H1 (cell line): ENCODE measurements at regions not wholly inside any gene's neighbourhood (a gene's known extent, or its start where the extent isn't known, plus 50 kb on each side); places are given as distances from the start of the nearest gene placed in this dataset.

Source experiments
- CTCF ChIA-PET: fragments of 300-600 bp; sonication (Branson Sonifier 250); formaldehyde crosslinking; loops from one replicate; lab custom pipeline; 2021; ENCODE audit not compliant: partially characterized antibody; lab: Charles Lee
- POLR2A ChIA-PET: fragments of 300-600 bp; sonication (Branson Sonifier 250); formaldehyde crosslinking; loops from one replicate; lab custom pipeline; 2021; ENCODE audit warnings: inconsistent platforms; ENCODE audit not compliant: partially characterized antibody; lab: Charles Lee
- DNase-seq, 2 experiments: peaks; one replicate each; pipeline versions ENCODE4 v3.0.0 to v3.0.0-alpha.2; 2010 to 2022; ENCODE audit warnings: low spot score in 2 of 2, low read depth in 1 of 2, mixed read lengths in 1 of 2
- FAIRE-seq: peaks from 2 replicates; lab custom pipeline; 2011; peaks lifted over from hg19 to GRCh38; lab: Jason Lieb, UNC
- H2AFZ ChIP-seq: 2 replicates; pipeline ENCODE4 v1.8.1; 2012; ENCODE audit warnings: low read length, inconsistent platforms
- H2AK5ac ChIP-seq: 2 replicates; pipeline ENCODE4 v1.6.1; 2013; ENCODE audit warnings: low read depth, low read length
- H2BK120ac ChIP-seq: replicated peaks from 2 replicates; pipeline ENCODE3; 2013; ENCODE audit warnings: low read depth, low read length, inconsistent platforms
- H2BK12ac ChIP-seq: 2 replicates; pipeline ENCODE4 v1.6.1; 2013; ENCODE audit warnings: low read depth, low read length
- H2BK15ac ChIP-seq: 2 replicates; pipeline ENCODE4 v1.6.1; 2013; ENCODE audit warnings: low read length
- H2BK20ac ChIP-seq: 2 replicates; pipeline ENCODE4 v1.6.1; 2013; ENCODE audit warnings: low read length
- H2BK5ac ChIP-seq: 2 replicates; pipeline ENCODE4 v1.6.1; 2013; ENCODE audit warnings: low read depth, low read length
- H3K14ac ChIP-seq: 2 replicates; pipeline ENCODE4 v1.6.1; 2013; ENCODE audit warnings: inconsistent platforms; ENCODE audit not compliant: insufficient read length
- H3K18ac ChIP-seq: 2 replicates; pipeline ENCODE4 v1.6.1; 2013; ENCODE audit warnings: low read length; ENCODE audit errors: extremely low read depth
- H3K23ac ChIP-seq: 2 replicates; pipeline ENCODE4 v1.6.1; 2013; ENCODE audit warnings: inconsistent platforms; ENCODE audit not compliant: insufficient read length
- H3K23me2 ChIP-seq: 2 replicates; pipeline ENCODE4 v1.6.1; 2013; ENCODE audit warnings: low read depth, low read length
- H3K27ac ChIP-seq: 2 replicates; pipeline ENCODE4 v1.6.1; 2011; ENCODE audit warnings: low read depth, low read length, inconsistent platforms
- H3K27me3 ChIP-seq, 4 experiments: replicated peaks in 1 of 4; 1 replicate in 1 of 4; 2 replicates in 3 of 4; pipeline versions ENCODE4 v1.6.1 to v1.8.1; 2011 to 2013; ENCODE audit warnings: low read length in 3 of 4, mild to moderate bottlenecking in 3 of 4, inconsistent platforms in 2 of 4, mixed read lengths in 2 of 4, moderate library complexity in 1 of 4; ENCODE audit not compliant: control insufficient read depth in 3 of 4, insufficient read depth in 3 of 4; ENCODE audit errors: extremely low read depth in 1 of 4
- H3K36me3 ChIP-seq, 4 experiments: 2 replicates each; pipeline versions ENCODE4 v1.6.1 to v1.8.1; 2011 to 2013; ENCODE audit warnings: mild to moderate bottlenecking in 4 of 4, low read length in 3 of 4, moderate library complexity in 2 of 4, control low read depth in 1 of 4, inconsistent platforms in 1 of 4; ENCODE audit not compliant: insufficient read depth in 4 of 4, control insufficient read depth in 2 of 4
- H3K4ac ChIP-seq: replicated peaks from 2 replicates; pipeline ENCODE3; 2013; ENCODE audit warnings: low read length, low read depth, mixed read lengths, inconsistent platforms; ENCODE audit not compliant: insufficient read length
- H3K4me1 ChIP-seq, 4 experiments: replicated peaks in 1 of 4; 1 replicate in 1 of 4; 2 replicates in 3 of 4; pipeline versions ENCODE4 v1.6.1 to v1.8.1; 2011 to 2013; ENCODE audit warnings: low read length in 3 of 4, inconsistent platforms in 2 of 4, mixed read lengths in 1 of 4; ENCODE audit not compliant: insufficient read depth in 4 of 4, control insufficient read depth in 3 of 4
- H3K4me2 ChIP-seq, 2 experiments: 2 replicates each; pipeline versions ENCODE4 v1.6.1 to v1.8.1; 2011 to 2013; ENCODE audit warnings: low read depth in 2 of 2, low read length in 2 of 2, control low read depth in 1 of 2, inconsistent platforms in 1 of 2, mild to moderate bottlenecking in 1 of 2; ENCODE audit not compliant: insufficient read depth in 1 of 2
- H3K4me3 ChIP-seq, 4 experiments: fragments of 200-600, 300-600 bp in 1 of 4; sonication (generic), shearing (Covaris generic), sonication (Bioruptor Twin) in 1 of 4; 2 replicates each; pipeline versions ENCODE4 v1.5.1 to v1.8.1; 2011 to 2016; ENCODE audit warnings: low read length in 4 of 4, low read depth in 3 of 4, control low read depth in 2 of 4, inconsistent platforms in 2 of 4, mild to moderate bottlenecking in 2 of 4, mixed read lengths in 1 of 4, moderate library complexity in 1 of 4; ENCODE audit not compliant: insufficient read depth in 2 of 4; ENCODE audit errors: extremely low read depth in 1 of 4
- H3K56ac ChIP-seq: replicated peaks from 2 replicates; pipeline ENCODE3; 2013; ENCODE audit warnings: low read depth, mild to moderate bottlenecking, mixed read lengths, low read length, inconsistent platforms; ENCODE audit not compliant: insufficient read length
- H3K79me1 ChIP-seq: 2 replicates; pipeline ENCODE4 v1.6.1; 2013; ENCODE audit warnings: low read depth, low read length, control low read depth
- H3K79me2 ChIP-seq, 2 experiments: 2 replicates each; pipeline versions ENCODE4 v1.6.1 to v1.8.1; 2012 to 2013; ENCODE audit warnings: low read length in 2 of 2, mild to moderate bottlenecking in 2 of 2, inconsistent platforms in 1 of 2; ENCODE audit not compliant: insufficient read depth in 2 of 2, control insufficient read depth in 1 of 2
- H3K9ac ChIP-seq, 4 experiments: replicated peaks in 1 of 4; 1 replicate in 1 of 4; 2 replicates in 3 of 4; pipeline versions ENCODE4 v1.6.1 to v1.8.1; 2011 to 2013; ENCODE audit warnings: low read depth in 3 of 4, low read length in 3 of 4, control low read depth in 2 of 4, mild to moderate bottlenecking in 2 of 4, moderate library complexity in 2 of 4, inconsistent platforms in 1 of 4; ENCODE audit errors: extremely low read depth in 1 of 4
- H3K9me3 ChIP-seq, 2 experiments: 2 replicates each; pipeline versions ENCODE4 v1.6.1 to v1.8.1; 2012 to 2013; ENCODE audit warnings: mild to moderate bottlenecking in 2 of 2, moderate library complexity in 2 of 2, control low read depth in 1 of 2, inconsistent platforms in 1 of 2, low read depth in 1 of 2, low read length in 1 of 2, mixed read lengths in 1 of 2; ENCODE audit not compliant: insufficient read depth in 2 of 2
- H4K20me1 ChIP-seq, 2 experiments: replicated peaks in 1 of 2; 2 replicates each; pipeline versions ENCODE3 to v1.8.1; 2011 to 2013; ENCODE audit warnings: inconsistent platforms in 2 of 2, low read length in 2 of 2, mild to moderate bottlenecking in 1 of 2; ENCODE audit not compliant: insufficient read depth in 2 of 2, control insufficient read depth in 1 of 2
- H4K5ac ChIP-seq: 2 replicates; pipeline ENCODE4 v1.6.1; 2013; ENCODE audit warnings: low read length, low read depth, mixed read lengths, inconsistent platforms; ENCODE audit not compliant: insufficient read length
- H4K8ac ChIP-seq: 2 replicates; pipeline ENCODE4 v1.8.0; 2013; ENCODE audit warnings: mild to moderate bottlenecking, moderate library complexity, low read length, inconsistent platforms; ENCODE audit not compliant: insufficient read depth; ENCODE audit errors: extremely low read depth
- H4K91ac ChIP-seq: replicated peaks from 2 replicates; pipeline ENCODE3; 2013; ENCODE audit warnings: low read length, mixed read lengths, inconsistent platforms; ENCODE audit not compliant: insufficient read length
- CBX8 ChIP-seq: fragments of 300-800, 300-1000 bp; sonication (generic); IDR thresholded peaks from 2 replicates; pipeline ENCODE4 v1.7.1; 2016; ENCODE audit warnings: low read depth, low read length, borderline replicate concordance
- RAD21 ChIP-seq, 2 experiments: IDR thresholded peaks in 1 of 2; conservative IDR thresholded peaks in 1 of 2; 2 replicates each; pipeline ENCODE4 v1.6.1; 2011; ENCODE audit warnings: low read depth in 2 of 2, low read length in 2 of 2, improper control_type of control experiment in 1 of 2, inconsistent platforms in 1 of 2, mild to moderate bottlenecking in 1 of 2, moderate library complexity in 1 of 2
- WGBS, 2 experiments: shearing (Covaris generic) in 1 of 2; methylation state at CpG; one replicate each; pipeline versions ENCODE4 v1.1.6 to v1.1.7; 2013 to 2015; ENCODE audit warnings: low lambda C conversion rate in 2 of 2, mixed read lengths in 2 of 2, inconsistent platforms in 1 of 2, low coverage in 1 of 2, missing lambda C conversion rate in 1 of 2; ENCODE audit not compliant: insufficient replicate concordance in 2 of 2, insufficient coverage in 1 of 2, insufficient read length in 1 of 2; ENCODE audit errors: extremely low coverage in 1 of 2, missing lambda C conversion rate in 1 of 2; 5-methylcytosine and 5-hydroxymethylcytosine counted together

- Histone ChIP-seq H2BK12ac (peak overlapping the region; percentile 23; the same call in 1 of the 2 replicates), H2BK20ac (peak overlapping the region; percentile 43; the same call in 1 of the 2 replicates), H4K91ac (no peak overlapping the region), H2AFZ (no peak overlapping the region), H3K4ac (no peak overlapping the region), H4K5ac (no peak overlapping the region), H3K79me2 (no peaks in the 10 kb centered on the region), H2BK120ac (no peak overlapping the region), H3K79me1 (no peaks in the 10 kb centered on the region), H3K9ac (no peak overlapping the region), H3K23ac (no peak overlapping the region), H3K14ac (no peak overlapping the region), H2BK15ac (no peak overlapping the region), H3K4me3 (no peak overlapping the region), H3K27ac (no peak overlapping the region), H2BK5ac (no peak overlapping the region), H3K23me2 (no peaks in the 10 kb centered on the region), H4K8ac (no peak overlapping the region), H3K18ac (0 out of 2 replicates have a peak overlapping the region, but pooled peaks have one; percentile 28), H3K9me3 (no peaks in the 10 kb centered on the region), H3K4me1 (peaks cover 0 to 6% (median 2%) of the 10 kb centered on the region in 4 experiments; a peak in 3 of 7 replicates), H3K56ac (no peak overlapping the region), H3K27me3 (no peaks in the 10 kb centered on the region), H2AK5ac (no peak overlapping the region)
- DNase-seq (no peak), FAIRE-seq (no peak)
- ChIA-PET POLR2A (no interaction called here), CTCF (interaction anchor here (0.8 to 1.1 kb wide), 2 partner anchors 53 to 156 kb away, joined by 3 read pairs; no protein-coding TSS in a partner anchor)
- WGBS, 2 experiments, result 66% methylated on average over 2 of the region's 2 CpGs; no CpG with 5 or more reads in 1 of the 2 experiments
- no peak for TF ChIP-seq CBX8
- 0 out of 4 replicates have a peak, but pooled peaks of 1 of the 2 experiments have one; percentile 11 for TF ChIP-seq RAD21 (IDR thresholded peaks at IDR 0.05 in 1 of 2, conservative IDR thresholded peaks at IDR 0.05 in 1 of 2; ENCODE audit: low read depth in 2 of 2, low read length in 2 of 2)
- TF ChIP-seq, all 59 proteins: peak for 1
- Histone ChIP-seq H3K36me3 (no peaks in the 10 kb centered on the region), H4K20me1 (no peaks in the 10 kb centered on the region), H3K4me2 (no peak overlapping the region)
Observed at GRCh38 chr12:75727577-75727976, 216.2 kb upstream of the KRR1 start.
